ENCODE measurements at regions not wholly inside any gene's neighbourhood (a gene's known extent, or its start where the extent isn't known, plus 50 kb on each side); places are given as distances from the start of the nearest gene placed in this dataset.

DNA sequence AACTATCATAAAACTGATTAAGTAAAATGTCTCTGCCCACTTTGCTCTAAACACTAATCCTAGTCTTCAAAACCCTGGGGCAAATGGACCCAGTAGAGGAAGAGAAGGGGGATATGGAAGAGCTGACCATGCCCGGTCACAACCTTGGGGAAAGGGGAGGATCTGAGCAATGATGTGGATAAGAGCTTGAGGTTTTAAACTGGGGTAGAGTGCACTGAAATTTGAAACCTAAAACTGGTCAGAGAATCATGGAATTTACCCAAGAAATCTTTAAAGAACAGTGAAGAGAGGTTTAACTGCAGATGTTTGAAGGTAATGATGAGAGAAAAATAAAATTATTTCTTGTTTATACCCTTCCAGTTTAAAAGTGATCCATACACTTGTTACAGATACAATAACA lies 110.8 kb downstream of the MRPS30 start:
- H3K27me3 Mint-ChIP-seq (ENCODE audit: low read depth), result no peaks in the 10 kb centered on the region
- H3K27ac Mint-ChIP-seq (ENCODE audit: unreplicated experiment), result no peak overlapping the region
- no peak overlapping the region for H3K4me3 Mint-ChIP-seq
- no peaks in the 10 kb centered on the region for H3K36me3 Mint-ChIP-seq (ENCODE audit: low read depth)
- TF ChIP-seq, protein P1, sequence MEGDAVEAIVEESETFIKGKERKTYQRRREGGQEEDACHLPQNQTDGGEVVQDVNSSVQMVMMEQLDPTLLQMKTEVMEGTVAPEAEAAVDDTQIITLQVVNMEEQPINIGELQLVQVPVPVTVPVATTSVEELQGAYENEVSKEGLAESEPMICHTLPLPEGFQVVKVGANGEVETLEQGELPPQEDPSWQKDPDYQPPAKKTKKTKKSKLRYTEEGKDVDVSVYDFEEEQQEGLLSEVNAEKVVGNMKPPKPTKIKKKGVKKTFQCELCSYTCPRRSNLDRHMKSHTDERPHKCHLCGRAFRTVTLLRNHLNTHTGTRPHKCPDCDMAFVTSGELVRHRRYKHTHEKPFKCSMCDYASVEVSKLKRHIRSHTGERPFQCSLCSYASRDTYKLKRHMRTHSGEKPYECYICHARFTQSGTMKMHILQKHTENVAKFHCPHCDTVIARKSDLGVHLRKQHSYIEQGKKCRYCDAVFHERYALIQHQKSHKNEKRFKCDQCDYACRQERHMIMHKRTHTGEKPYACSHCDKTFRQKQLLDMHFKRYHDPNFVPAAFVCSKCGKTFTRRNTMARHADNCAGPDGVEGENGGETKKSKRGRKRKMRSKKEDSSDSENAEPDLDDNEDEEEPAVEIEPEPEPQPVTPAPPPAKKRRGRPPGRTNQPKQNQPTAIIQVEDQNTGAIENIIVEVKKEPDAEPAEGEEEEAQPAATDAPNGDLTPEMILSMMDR (conservative IDR thresholded peaks at IDR 0.05), result no peak
- DNase-seq (ENCODE audit: low read depth, low spot score), result no peak
- H3K4me1 Mint-ChIP-seq, result no peaks in the 10 kb centered on the region
- peaks cover 2% of the 10 kb centered on the region for H3K9me3 Mint-ChIP-seq

DNA sequence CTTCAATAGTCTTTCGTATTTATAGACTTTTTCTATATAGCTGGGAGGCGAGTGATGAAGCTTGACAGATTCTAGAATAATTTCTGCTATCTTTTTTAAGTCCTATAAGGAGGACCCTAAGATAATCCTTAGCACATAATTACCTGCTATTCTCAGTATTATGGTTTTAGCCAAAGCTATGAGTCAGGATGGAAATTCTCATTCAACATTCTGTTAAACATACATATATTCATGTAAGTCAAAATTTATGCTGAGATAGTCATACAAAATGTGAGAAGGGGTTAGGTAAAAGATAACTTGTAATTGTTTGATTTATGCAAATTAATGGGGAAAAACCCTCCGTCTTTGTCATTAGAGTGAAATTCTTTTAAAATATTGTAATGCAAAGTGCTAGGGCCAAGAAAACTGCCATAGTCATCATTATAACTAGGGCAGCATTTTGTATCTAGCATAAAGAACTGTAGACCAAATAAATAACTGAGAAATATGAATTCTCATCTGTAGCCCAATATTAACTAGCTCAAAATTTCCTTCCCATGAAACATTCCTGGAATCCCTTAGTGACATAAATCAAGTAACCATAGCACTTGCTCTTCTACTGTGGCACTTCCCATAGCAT lies 118.5 kb downstream of the MRPS30 start:
- Mint-ChIP-seq H3K9me3 (peaks cover 5% of the 10 kb centered on the region), H3K36me3 (ENCODE audit: low read depth) (peaks cover 3% of the 10 kb centered on the region), H3K27me3 (ENCODE audit: low read depth) (no peaks in the 10 kb centered on the region), H3K27ac (ENCODE audit: unreplicated experiment) (no peak overlapping the region), H3K4me1 (no peaks in the 10 kb centered on the region), H3K4me3 (no peak overlapping the region)
- DNase-seq (ENCODE audit: low read depth, low spot score), result no peak
- TF ChIP-seq, protein P1 (conservative IDR thresholded peaks at IDR 0.05), result no peak

DNA sequence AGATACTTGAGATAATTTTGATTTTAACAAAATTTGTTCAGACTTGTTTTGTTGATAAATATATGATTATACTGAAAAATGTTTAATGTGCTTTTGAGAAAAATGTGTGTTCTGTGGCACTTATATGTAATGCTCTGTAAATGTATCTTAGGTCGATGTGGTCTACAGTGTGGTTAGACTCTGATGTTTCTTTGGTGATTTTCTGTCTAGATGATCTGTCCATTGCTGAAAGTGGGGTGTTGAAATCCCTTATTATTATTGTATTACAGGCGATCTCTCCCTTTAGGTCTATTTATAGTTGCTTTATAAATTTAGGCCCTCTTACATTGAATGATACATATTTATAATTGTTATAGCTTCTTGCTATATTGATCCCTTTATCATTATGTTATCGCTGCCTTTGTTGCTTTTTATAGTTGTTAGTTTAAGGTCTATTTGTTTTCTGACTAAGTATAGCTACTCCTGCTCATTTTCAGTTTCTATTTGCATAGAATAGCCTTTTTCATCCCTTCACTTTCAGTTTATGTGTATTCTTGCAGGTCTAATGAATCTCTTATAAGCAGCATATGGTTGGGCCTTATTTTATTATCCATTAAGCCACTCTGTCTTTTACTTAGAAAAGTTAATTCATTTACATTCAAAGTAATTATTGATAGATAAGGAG lies 124.3 kb downstream of the MRPS30 start:
- Mint-ChIP-seq H3K27me3 (ENCODE audit: low read depth) (no peaks in the 10 kb centered on the region), H3K9me3 (peaks cover 6% of the 10 kb centered on the region), H3K27ac (ENCODE audit: unreplicated experiment) (no peak overlapping the region), H3K4me1 (no peaks in the 10 kb centered on the region), H3K4me3 (no peak overlapping the region), H3K36me3 (ENCODE audit: low read depth) (peaks cover 3% of the 10 kb centered on the region)
- TF ChIP-seq, protein P1 (conservative IDR thresholded peaks at IDR 0.05), result no peak
- DNase-seq (ENCODE audit: low read depth, low spot score), result no peak

DNA sequence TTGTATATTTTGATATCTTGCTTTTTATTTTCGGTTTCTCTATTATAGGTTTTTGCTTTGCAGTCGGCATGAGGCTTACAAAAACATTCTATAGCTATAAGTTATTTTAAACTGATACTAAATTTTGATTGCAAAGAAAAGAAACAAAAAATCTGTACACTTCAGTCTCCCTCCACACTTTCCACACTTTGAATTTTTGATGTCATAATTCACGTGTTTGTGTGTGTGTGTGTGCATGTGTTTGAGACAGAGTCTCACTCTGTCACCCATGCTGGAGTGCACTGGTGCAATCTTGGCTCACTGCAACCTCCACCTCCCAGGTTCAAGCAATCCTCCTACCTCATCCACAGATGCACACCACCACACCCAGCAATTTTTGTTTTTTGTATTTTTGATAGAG lies 124.9 kb downstream of the MRPS30 start:
- TF ChIP-seq, protein P1 (conservative IDR thresholded peaks at IDR 0.05), result no peak
- Mint-ChIP-seq H3K27me3 (ENCODE audit: low read depth) (no peaks in the 10 kb centered on the region), H3K36me3 (ENCODE audit: low read depth) (peaks cover 3% of the 10 kb centered on the region), H3K4me1 (no peaks in the 10 kb centered on the region), H3K9me3 (peaks cover 6% of the 10 kb centered on the region), H3K27ac (ENCODE audit: unreplicated experiment) (no peak overlapping the region), H3K4me3 (no peak overlapping the region)
- no peak for DNase-seq (ENCODE audit: low read depth, low spot score)

DNA sequence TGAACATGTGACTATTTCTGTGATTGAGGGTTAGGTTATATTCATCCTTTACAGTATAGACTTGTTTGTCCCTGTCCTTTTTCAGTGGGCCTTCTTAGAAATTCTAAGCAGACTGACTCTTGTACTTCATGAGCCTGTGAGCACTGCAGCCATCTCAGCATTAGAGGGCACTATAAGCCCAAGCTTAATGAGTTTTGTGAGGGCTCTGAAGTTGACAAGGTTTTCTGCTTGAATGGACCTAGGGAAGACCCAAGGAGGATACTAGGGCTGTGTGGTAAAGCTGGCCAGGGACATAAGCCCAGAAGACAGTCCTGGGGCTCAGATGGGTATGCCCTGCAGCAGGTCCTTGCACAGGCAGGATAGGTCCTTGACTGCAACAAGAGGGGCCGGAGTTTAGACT lies 126.5 kb downstream of the MRPS30 start:
- no peaks in the 10 kb centered on the region for H3K4me1 Mint-ChIP-seq
- H3K27ac Mint-ChIP-seq (ENCODE audit: unreplicated experiment), result no peak overlapping the region
- H3K27me3 Mint-ChIP-seq (ENCODE audit: low read depth), result no peaks in the 10 kb centered on the region
- TF ChIP-seq, protein P1 (conservative IDR thresholded peaks at IDR 0.05), result peak; percentile 36
- peaks cover 2% of the 10 kb centered on the region for H3K36me3 Mint-ChIP-seq (ENCODE audit: low read depth)
- H3K4me3 Mint-ChIP-seq, result no peak overlapping the region
- DNase-seq (ENCODE audit: low read depth, low spot score), result no peak
- H3K9me3 Mint-ChIP-seq, result peaks cover 6% of the 10 kb centered on the region
